ENCODE measurements at regions not wholly inside any gene's neighbourhood (a gene's known extent, or its start where the extent isn't known, plus 50 kb on each side); places are given as distances from the start of the nearest gene placed in this dataset.
"Not testable (repeated sequence)": the region's sequence is repeated elsewhere in the genome, so short reads cannot be mapped to it uniquely, and the experiment has no call there.

- no peak for DNase-seq
These were observed 1194.6 kb downstream of the NCAM2 start for GRCh38 chr21:22192766-22193165.

DNA sequence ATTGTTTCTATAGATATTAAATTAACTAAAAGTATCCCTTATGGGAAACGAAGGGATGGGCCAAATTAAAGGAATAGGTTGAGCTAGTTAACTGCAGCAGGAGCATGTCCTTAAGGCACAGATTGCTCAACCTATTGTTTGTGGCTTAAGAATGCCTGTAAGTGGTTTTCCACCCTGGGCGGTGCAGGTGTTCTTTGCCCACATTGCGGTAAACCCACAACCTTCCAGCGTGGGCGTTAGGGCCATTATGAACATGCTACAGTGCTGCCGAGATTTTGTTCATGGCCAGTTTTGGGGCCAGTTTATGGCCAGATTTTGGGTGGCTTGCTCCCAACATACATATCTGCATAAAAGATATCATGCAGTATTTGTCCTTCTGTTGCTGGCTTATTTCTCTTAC lies 1196.8 kb downstream of the NCAM2 start:
- DNase-seq = not testable (repeated sequence)

DNA sequence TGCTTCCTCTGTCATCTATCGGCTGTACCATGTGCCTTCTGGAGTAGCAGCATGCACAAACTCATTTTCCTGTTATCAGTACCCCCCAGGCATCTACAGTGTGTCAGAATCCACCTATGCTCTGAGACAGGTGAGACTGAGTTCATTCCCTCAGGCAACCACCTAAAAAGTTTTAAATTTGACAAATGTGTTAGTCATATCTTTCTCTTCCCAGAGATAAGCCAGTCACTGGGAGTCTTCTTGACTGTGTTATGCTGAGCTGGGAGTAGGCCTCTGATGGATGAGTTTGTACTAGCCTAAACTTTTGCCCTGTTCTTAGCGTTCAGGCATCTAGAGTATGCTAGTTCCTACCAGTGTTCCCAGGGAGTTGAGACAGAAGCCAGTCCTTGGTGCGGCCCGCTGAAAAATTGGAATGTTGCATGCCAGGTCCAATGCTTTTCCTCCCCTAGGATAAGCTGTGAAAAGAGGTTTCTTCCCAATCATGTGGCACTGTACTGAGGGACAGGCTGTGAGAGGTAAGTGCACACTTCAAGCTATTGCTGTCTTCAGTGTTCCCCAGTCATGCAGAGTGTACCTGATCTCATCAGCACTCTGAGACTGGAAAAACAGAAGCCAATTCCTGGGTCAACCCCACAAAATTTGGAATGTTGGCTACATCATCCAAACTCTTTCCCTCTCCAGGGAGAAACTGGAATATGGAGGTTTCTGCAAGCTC lies 1202.3 kb downstream of the NCAM2 start:
- no peak for DNase-seq

DNA sequence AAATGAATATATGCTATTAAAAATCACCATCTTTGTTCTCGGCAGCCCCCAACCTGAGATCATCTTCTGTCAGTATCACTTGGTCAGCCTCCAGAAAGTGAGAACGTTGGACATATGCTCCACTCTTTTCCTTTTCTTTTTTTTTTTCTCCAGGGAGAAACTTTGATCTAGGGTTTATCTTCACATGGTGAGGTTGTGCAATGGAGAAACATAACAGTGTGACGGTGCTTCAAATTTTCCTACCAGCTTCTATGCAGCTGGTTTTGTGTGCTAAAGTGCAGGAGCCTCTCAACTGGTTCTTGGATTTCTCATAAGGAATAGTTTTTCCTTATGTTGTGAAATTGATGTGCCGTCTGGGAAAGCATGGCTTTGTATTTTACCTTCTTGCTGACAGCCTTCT lies 1202.9 kb downstream of the NCAM2 start:
- no peak for DNase-seq

DNA sequence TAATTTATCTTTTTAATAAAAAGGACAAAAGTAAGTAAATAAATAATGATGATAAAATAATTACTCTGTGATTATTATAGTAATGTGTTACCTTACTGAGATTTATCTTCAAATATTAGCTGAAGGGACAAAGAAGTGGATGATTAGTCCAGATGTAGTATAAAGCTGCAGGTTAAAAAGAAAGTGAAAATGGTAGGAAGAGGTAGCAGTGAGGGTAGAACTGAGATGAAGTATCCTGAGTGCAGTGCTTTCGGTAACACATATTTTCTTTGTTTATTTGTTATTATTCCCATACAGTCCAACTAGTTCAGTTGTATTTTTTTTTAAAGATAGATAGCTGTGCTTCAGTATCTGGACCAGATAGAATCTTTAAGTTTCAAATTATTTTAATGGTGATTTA lies 1203.5 kb downstream of the NCAM2 start:
- DNase-seq = no peak

DNA sequence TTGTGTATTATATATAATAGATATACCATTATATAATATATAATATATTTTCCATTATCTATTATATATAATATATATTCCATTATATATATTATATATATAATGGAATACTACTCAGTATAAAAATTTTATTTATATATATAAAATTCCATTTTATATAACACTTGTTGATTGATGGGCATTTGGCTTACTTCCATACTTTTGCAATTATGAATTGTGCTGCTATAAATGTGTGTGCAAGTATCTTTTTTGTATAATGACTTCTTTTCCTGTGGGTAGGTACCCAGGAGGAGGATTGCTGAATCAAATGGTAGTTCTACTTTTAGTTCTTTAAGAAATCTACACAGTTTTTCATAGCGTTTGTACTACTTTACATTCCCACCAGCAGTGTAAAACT lies 1211.1 kb downstream of the NCAM2 start:
- DNase-seq = no peak

GRCh38 chr21:22211943-22212342 lies 1213.7 kb downstream of the NCAM2 start:
- no peak for DNase-seq

DNA sequence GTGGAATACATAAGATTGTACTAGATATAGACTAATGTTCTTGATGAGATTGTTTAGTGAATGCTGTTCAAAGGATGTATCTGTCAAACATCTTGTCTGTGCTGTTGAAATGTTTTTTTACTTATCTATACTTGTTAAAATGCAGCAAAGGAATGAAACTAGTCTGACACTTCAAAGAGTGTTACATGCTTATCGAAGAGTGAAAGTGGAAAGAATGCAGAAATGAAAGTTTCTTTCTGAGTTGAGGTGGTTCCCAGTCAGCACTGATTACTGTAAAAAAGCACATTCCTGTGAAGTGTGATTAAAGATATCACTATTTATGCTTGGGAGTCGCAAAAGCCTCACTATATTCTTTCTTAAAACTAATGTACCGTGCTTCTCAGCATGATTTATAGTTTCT lies 1225.2 kb downstream of the NCAM2 start:
- DNase-seq = no peak

DNA sequence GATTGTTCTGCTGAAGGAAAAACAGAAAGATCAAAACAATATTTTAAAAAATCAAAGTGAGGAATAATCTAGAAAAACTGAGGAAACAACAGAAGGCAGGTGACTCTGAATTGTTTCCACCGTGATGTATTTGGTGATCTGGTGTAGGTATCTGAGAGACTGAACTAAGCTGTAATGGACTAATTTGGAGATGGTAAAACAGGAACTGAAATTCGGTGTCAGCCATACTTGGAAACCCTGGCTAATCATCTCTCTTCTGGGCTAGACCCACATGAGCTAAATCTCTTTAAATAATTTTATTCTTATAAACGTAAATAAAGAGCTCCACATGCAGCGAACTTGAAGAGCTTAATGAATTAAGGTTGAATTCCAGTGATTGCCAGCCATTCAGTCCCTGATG lies 1226.1 kb downstream of the NCAM2 start:
- DNase-seq = no peak

DNA sequence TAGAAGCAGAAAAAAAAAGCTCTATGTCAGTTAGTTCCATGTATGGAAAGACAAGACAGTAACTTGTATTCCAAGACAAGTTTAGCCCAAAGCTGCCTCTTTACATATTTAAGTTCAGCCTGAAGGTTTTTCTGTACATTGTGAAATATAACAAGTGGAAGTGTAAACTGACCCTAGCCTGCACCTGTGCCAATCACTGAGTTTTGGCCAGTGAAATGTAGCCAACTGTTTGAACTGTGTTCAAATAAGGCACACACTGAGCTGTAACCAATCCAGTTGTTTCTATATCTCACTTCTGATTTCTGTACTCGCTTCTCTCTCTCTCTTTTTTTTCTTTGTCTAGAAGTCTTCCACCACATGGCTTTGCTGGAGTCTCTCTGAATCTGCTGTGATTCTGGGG lies 1227.1 kb downstream of the NCAM2 start:
- DNase-seq = no peak

GRCh38 chr21:22231013-22231412 lies 1232.8 kb downstream of the NCAM2 start:
- DNase-seq = no peak

GRCh38 chr21:22235866-22236590 lies 1237.8 kb downstream of the NCAM2 start:
- DNase-seq = no peak

DNA sequence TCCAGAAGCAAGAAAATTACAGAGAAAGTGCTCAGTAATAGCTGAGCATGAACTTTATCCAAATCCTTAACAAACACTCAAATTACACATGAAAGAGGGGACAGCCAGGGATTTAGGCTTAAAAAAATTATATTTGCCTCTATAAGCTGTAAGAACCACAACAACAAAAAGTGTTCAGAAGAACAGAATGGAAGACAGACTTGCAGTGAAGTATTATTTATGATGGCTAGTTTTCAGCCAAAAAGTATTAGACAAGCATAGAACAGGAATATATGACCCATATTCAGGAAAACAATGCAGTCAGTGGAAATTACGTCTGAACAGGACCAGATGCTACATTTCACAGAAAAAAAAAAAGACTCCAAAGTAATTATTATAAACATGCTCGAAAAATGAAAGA lies 1246.3 kb downstream of the NCAM2 start:
- no peak for DNase-seq

DNA sequence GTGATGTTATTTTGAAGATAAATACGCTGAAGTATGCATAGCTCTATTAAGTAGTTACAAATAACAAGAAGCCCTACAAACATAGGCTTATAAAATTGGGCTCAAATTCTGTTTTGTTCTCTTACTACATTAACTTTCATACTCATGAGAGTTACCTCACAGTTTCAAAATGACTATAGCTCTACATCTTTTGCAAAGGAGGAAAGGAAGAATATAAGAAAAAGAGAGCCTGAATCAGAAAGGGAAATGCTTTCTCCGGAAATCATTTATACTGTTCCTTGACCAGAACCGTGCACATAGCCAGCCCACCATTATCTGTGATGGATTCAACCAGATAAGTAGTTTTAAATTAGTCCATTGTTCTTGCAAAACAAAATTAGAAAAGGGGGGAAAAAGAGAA lies 1252.1 kb downstream of the NCAM2 start:
- no peak for DNase-seq

DNA sequence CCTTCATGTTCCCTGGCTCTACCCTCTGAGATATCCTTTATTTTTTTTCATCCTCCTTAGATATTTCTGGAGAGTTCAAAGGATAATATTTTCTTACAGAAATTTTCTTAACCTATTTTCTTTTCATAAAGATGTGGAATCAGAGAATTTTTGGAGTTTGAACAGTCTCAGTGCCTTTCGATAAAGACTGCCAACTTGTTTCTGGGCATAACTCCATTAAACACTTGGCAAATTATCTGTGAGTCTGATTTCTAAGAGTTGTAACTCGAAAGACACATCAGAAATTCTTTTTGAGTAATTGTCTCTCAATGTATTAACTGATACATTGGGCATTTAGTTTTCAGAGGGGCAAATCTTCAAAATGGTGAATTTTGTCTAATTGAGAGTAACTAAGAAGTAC lies 1255.6 kb downstream of the NCAM2 start:
- no peak for DNase-seq

DNA sequence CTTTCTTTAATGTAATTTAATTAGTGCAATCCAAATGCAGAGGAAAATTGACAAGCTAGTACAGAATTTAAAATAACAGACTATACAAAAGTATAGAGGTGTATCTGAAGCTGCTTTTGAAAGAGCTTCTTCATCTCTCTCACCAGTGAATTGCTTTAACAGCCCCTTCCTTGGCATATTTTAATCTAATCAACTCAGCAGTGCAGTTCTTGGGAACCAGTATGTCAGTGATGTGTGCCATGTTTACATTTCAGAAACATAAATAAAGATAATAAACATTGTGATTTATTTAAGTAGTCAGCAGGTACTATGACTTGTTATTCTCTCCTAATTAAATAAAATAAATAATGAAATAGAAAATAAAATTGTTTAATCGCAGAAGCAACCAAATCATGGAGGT lies 1260.6 kb downstream of the NCAM2 start:
- no peak for DNase-seq

DNA sequence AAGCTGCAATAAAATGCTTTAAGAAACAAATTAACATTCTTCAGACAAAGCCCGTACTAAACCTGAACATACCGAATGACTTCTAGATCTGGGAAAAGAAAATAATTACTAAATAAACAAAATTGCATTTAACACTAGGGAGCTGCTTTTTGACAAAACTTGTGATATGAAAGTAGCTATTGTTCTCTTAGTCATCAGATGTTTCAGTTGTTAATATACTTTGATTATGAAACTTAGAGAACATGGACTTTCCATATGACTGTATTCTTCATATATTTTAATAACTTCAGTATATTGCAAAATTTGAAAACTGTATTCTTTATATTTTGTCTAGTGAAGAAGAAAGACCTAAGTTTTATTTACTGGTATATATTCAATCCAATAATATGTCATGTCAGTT lies 1262.1 kb downstream of the NCAM2 start:
- DNase-seq = no peak

DNA sequence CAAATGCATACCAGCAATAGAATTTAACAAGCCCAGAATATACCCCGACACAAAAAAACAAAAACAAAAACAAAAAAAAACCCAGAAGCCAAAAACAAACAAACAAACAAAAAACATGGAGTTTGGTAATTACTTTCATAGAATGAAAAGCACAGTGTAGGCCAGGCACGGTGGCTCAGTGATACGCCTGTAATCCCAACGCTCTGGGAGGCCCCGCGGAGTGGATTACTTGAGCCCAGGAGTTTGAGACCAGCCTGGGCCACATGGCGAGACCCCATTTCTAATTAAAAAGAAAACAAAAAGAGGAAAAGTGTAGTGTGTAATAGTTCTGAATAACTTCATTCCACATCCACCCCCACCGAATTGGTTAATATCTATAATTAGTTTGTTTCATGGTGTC lies 1265.7 kb downstream of the NCAM2 start:
- DNase-seq = no peak

DNA sequence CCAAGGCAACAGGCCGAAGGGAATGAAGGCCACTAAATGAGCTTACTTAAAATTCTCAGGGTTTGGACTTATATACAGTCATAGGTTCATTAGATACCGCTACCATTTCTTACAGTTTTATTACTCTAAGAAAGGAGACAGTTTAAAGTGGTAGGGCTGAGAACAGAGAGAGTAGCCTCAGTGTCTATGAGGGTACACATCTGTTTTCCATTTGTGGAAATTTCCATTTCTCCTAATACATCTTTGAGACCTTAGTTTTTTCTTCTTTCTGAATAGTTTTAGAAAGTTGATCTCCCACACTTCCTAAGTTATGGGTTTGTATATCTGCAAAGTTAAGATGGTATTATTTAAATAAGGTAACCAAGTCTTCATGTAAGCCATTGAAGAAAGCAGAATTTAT lies 1279.1 kb downstream of the NCAM2 start:
- no peak for DNase-seq

DNA sequence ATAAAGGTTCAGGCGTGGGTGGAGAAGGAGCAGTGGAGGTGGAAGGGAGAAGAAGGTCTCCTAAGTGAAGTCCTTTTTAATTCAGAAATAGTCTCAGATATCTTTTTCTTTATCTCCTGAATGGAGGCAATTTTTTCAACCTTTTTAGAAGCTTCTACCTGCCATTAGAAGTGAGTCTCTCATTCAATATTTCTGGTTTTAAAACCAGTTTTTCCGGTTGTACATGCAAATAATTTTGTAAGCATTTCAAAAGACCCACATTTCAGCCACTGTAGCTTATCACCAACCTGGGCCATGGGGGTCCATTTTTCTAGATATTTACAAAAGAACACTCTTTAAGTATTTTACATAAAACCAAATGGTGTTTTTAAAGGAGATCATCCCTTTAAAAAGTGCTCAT lies 1280.2 kb downstream of the NCAM2 start:
- DNase-seq = no peak

- DNase-seq = no peak
These were observed 1282.6 kb downstream of the NCAM2 start for GRCh38 chr21:22280851-22281250.

- DNase-seq = no peak
These were observed 1290.8 kb downstream of the NCAM2 start for GRCh38 chr21:22288885-22289499.

- DNase-seq = no peak
These were observed 1293.9 kb downstream of the NCAM2 start for GRCh38 chr21:22292144-22292543.

- no peak for DNase-seq
These were observed 1299.4 kb downstream of the NCAM2 start for GRCh38 chr21:22297575-22297974.

Data from fibroblast of skin of scalp (primary cell).